Gastroesophageal sphincter (tissue), 3 donors: ENCODE measurements at regions not wholly inside any gene's neighbourhood (a gene's known extent, or its start where the extent isn't known, plus 50 kb on each side); places are given as distances from the start of the nearest gene placed in this dataset.

Experiments used
- CTCF ChIP-seq, 4 experiments: fragments of 200-600 bp in 2 of 4; fragments of 450-650 bp in 2 of 4; sonication (generic) in 1 of 4; IDR thresholded peaks; one replicate each; pipeline ENCODE4 v1.5.1; 2017 to 2019; ENCODE audit warnings: antibody characterized with exemption in 4 of 4, mild to moderate bottlenecking in 2 of 4, moderate library complexity in 2 of 4
- EP300 ChIP-seq: sonication (generic); formaldehyde crosslinking; IDR thresholded peaks from one replicate; pipeline ENCODE4 v1.6.1; 2017; ENCODE audit warnings: antibody characterized with exemption, mild to moderate bottlenecking
- POLR2A ChIP-seq, 2 donors: fragments of 450-650 bp; IDR thresholded peaks; one replicate each; pipeline ENCODE4 v1.6.1; 2017; ENCODE audit warnings: antibody characterized with exemption in 2 of 2, mild to moderate bottlenecking in 2 of 2, moderate library complexity in 1 of 2
- POLR2AphosphoS5 ChIP-seq: sonication (generic); formaldehyde crosslinking; IDR thresholded peaks from one replicate; pipeline ENCODE4 v1.6.1; 2017; ENCODE audit warnings: antibody characterized with exemption

- no peak for TF ChIP-seq CTCF (IDR thresholded peaks at IDR 0.05)
- no peak for TF ChIP-seq POLR2AphosphoS5
- TF ChIP-seq POLR2A (IDR thresholded peaks at IDR 0.05): no peak
- no peak for TF ChIP-seq EP300
These were observed 103.8 kb upstream of the PPM1H start for GRCh38 chr12:63038713-63039100.
